HEK293T (cell line): ENCODE measurements at regions not wholly inside any gene's neighbourhood (a gene's known extent, or its start where the extent isn't known, plus 50 kb on each side); places are given as distances from the start of the nearest gene placed in this dataset.

Source experiments
- ARNT ChIP-seq: fragments of 450-650 bp; IDR thresholded peaks from 2 replicates; pipeline ENCODE4 v1.6.1; 2017; ENCODE audit warnings: mild to moderate bottlenecking
- BHLHE40 ChIP-seq: fragments of 450-650 bp; IDR thresholded peaks from 2 replicates; pipeline ENCODE4 v1.6.1; 2016; ENCODE audit warnings: mild to moderate bottlenecking, moderate library complexity, borderline replicate concordance
- CTBP1 ChIP-seq: fragments of 450-650 bp; IDR thresholded peaks from 2 replicates; pipeline ENCODE4 v1.6.1; 2016; ENCODE audit warnings: borderline replicate concordance
- ELF4 ChIP-seq: fragments of 450-650 bp; IDR thresholded peaks from 2 replicates; pipeline ENCODE4 v1.6.1; 2017; ENCODE audit warnings: antibody characterized with exemption
- FOXA1 ChIP-seq: fragments of 450-650 bp; IDR thresholded peaks from 2 replicates; pipeline ENCODE4 v1.6.1; 2016; ENCODE audit warnings: mild to moderate bottlenecking
- FOXK2 ChIP-seq: fragments of 450-650 bp; IDR thresholded peaks from 2 replicates; pipeline ENCODE4 v1.6.1; 2016; ENCODE audit warnings: mild to moderate bottlenecking
- L3MBTL2 ChIP-seq: fragments of 450-650 bp; conservative IDR thresholded peaks from 2 replicates; pipeline ENCODE4 v1.6.1; 2016; ENCODE audit warnings: mild to moderate bottlenecking
- LEF1 ChIP-seq: fragments of 450-650 bp; IDR thresholded peaks from 2 replicates; pipeline ENCODE4 v1.6.1; 2017; ENCODE audit warnings: mild to moderate bottlenecking, borderline replicate concordance
- SP1 ChIP-seq: fragments of 450-650 bp; IDR thresholded peaks from 2 replicates; pipeline ENCODE4 v1.6.1; 2017
- SUZ12 ChIP-seq: fragments of 450-650 bp; IDR thresholded peaks from 2 replicates; pipeline ENCODE4 v1.6.1; 2016; ENCODE audit warnings: mild to moderate bottlenecking
- ZNF384 ChIP-seq: fragments of 450-650 bp; IDR thresholded peaks from 2 replicates; pipeline ENCODE4 v1.6.1; 2016

- TF ChIP-seq CTBP1, result no peak
- TF ChIP-seq LEF1, result no peak
- no peak for TF ChIP-seq BHLHE40
- TF ChIP-seq ELF4, result no peak
- no peak for TF ChIP-seq ZNF384
- no peak for TF ChIP-seq ARNT
- no peak for TF ChIP-seq FOXK2
- TF ChIP-seq SP1, result no peak
- no peak for TF ChIP-seq L3MBTL2
- no peak for TF ChIP-seq SUZ12
- TF ChIP-seq FOXA1, result no peak
Measured at GRCh38 chr5:13553896-13554295, 390.6 kb downstream of the DNAH5 start.
